HG02870 (cell line): ENCODE measurements at regions not wholly inside any gene's neighbourhood (a gene's known extent, or its start where the extent isn't known, plus 50 kb on each side); places are given as distances from the start of the nearest gene placed in this dataset.
A peak's percentile ranks its signal among the peaks of the same experiment; 100 is the strongest.

ENCODE experiments used
- ATAC-seq: cut with Tn5 transposase; IDR thresholded peaks from one replicate; pipeline ENCODE4 v1.9.1; 2021; ENCODE audit warnings: mild to moderate bottlenecking, moderate library complexity; ENCODE audit not compliant: unreplicated experiment

GRCh38 chr10:88059190-88059589, 195.8 kb downstream of the PTEN start:
- no peak for ATAC-seq

DNA sequence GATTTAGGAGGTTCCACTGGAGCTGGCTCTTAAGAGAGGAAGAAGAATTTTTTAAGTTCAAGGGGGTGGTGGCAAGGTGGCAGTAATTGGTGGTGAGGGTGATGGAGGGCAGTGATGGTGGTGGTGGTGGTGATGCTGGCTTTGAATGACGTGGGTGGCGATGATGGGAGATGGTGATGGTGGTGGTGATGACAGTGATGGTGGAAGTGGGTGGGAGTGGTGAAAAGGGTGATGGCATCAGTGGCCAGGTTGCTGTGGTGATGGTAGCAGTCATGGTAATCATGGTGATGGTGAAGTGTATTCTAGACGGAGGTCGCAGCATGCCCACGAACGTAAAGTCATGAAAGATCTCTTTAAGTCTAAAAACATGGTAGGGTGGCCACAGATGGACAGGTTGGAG, 197.3 kb downstream of the PTEN start:
- no peak for ATAC-seq

DNA sequence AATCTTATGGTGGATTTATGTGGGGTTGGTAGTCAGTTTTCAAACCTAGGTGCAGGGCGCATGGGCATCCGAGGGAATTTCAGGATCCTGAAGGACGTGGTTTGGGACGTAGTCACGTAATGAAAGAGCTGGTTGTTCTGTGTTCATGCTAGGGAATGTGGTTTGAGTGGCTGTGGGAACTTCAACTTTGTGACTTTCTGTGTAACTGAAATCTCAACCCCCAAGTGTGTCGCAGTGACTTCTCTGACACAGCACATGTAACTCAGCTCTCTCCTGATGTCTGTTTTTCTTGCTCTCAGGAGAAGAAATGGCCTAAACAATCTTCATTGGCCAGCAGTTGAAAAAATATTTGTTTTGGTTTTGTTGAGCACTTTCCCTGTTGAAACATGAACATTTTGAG, 199.0 kb downstream of the PTEN start:
- ATAC-seq: no peak

- ATAC-seq: no peak
Observed at GRCh38 chr10:88062798-88063472, 199.5 kb downstream of the PTEN start.

DNA sequence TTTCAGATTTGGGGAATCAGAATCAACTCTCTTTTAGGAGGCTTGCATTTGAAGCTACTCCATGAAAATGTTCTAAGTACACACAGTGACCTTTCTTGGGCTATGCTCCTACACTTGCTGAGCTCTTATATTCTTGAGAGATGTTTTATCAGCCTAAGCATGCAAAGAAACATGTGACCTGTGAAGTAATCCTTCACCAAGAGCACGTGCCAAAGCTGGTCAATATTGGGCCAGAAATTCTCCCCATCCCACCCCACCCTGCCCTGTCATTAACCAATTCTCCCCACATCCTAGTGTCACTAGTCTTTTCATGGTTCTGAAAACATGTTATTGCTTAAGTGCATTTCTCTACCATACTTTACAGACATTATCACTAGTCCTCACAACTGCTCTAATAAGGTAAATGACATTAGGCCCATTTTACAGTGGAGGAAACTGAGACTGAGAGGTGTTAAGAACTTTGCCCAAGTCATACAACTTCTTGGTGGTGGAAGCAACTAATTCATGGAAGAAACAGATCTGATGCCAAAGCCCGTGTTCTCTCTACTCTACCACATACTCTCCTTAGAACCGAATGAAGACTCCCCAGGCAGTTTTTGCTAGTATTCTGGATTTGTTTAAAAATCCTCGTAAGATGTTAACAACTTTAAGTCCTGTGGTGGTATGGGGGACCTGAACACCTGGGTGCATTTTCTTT, 200.6 kb downstream of the PTEN start:
- no peak for ATAC-seq

DNA sequence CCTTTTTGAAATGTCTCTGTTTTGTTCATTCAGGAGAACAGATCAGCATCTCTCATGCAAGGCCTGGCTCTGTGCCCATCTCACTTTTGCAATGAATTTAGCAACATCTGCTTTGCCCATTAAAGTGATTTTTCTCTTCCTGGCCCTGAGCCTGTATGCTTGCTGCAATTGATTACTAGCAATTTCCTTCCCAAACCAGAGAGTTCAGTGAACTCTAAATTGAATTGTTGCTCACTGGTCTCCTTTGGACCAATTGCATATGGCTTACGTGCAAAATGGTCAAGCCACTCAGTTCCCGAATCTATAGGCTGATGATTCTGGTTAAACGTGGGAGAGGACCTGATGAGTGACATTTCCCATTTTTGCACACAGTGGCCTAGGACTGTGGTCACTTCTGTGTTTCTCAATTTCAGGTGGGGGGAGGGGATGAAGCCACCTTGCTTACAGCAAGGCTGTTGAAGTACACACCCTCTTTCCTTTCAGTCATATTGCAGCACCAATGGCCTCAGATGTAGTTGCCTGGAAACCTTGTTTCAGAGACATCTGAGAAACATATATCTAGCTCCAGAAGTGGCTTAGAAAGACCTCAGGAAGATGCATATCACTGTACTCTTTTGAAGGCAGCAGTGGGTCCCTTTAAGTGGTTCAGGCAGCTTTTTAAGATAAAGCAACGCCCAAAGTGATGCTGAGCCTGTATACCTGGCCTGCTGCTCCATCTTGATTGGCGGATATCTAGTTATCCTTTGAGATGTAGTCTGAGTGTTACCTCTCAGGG, 201.4 kb downstream of the PTEN start:
- peak; percentile 43 for ATAC-seq

GRCh38 chr10:88065383-88066049, 202.1 kb downstream of the PTEN start:
- peak; percentile 35 for ATAC-seq

- no peak for ATAC-seq
Observed at GRCh38 chr10:88066319-88066718, 202.9 kb downstream of the PTEN start.

DNA sequence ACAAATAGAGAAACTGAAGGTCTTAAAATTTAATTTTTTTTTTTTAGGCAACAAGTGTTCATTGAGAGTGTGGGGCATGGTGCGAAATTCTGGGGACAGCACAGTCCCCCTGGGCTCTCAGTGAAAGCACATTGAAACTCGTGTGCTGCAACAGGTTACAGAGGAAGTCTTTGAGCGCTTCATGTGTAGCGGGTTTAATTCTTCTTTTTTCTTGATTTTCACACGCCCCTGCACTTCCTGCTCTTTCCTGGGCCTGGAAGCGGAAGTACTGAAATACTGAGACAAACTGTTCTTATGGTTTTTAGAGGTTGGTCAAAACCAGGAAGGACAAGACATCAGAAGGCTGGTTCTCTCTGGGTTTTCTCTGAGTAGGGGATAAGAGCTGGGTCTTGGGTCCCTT, 203.5 kb downstream of the PTEN start:
- no peak for ATAC-seq

DNA sequence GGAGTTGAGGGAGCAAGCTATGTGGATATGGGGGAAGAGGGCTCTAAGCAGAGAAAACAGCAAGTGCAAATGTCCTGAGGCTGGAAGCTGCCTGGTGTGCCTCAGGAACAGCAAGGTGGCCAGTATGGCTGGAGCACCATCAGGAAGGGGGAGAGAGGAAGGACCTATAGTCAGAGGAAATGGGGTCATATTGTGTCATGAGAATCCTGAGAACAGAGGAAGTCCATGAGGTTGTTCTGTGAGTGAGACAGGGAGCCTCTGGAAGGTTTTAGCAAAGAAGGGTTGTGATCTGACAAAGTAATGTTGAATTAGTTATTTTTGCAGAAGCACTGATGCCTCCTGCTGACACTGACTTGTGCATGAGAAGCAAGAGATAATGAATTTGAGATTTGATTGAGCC, 204.3 kb downstream of the PTEN start:
- no peak for ATAC-seq

DNA sequence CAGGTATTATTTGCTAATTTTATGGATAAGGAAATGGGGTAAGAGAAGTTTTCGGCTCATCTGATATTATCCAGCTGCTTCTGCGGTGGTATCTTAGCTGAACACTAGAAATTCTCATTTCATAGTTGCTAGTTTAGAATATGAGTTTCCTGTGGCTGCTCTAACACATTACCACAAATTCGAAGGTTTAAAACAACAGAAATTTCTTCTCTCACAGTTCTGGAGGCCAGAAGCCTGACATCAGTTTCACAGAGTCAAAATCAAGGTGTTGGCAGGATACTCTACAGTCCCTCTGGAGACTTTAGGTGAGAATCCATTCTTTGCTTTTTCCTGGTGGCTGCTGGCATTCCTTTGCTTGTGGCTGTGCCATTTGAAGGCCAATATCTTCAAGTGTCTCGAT, 205.9 kb downstream of the PTEN start:
- no peak for ATAC-seq

DNA sequence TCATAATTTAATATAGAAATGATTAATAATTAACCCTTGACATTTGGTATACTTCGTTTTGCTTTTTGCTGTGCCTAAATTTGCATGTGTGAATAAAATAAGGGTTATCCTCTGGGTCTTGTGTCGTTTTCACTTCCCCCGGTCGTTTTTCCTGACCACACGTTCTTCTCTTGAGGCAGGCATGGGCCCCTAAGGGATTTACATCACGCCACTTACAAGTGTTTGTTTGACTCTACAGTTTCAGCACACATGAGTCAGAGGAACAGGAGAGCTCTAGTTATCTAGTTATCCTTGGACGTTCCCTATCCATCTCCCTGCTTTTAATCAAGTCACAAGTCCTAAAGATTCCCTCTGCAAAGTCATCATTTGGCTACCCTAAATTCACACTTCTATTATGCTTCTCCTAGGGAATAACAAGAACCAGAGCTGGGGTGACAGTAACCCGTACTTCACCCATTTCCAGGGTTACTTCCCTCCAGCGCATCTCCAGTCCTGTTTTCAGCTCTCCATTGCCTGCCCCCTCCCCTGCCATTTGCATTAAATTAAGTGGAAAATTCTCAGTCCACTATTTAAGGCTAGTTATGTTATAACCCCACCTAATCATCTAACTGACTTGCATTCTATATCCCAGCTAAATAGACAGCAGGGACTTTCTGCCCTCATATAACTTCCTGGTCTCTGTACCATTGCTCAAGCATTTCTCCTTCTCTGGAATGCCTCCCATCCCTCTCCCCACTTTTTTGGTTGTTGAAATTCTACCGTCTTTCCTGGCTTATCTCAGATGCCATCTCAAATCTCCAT, 206.9 kb downstream of the PTEN start:
- peak; percentile 42 for ATAC-seq

GRCh38 chr10:88071879-88072278, 208.5 kb downstream of the PTEN start:
- no peak for ATAC-seq

- no peak for ATAC-seq
Observed at GRCh38 chr10:88073682-88074081, 210.3 kb downstream of the PTEN start.

- no peak for ATAC-seq
Observed at GRCh38 chr10:88074971-88075370, 211.5 kb downstream of the PTEN start.

- no peak for ATAC-seq
Observed at GRCh38 chr10:88076027-88076880, 212.8 kb downstream of the PTEN start.

GRCh38 chr10:88077977-88078376, 214.6 kb downstream of the PTEN start:
- ATAC-seq: no peak

GRCh38 chr10:88080213-88080612, 216.8 kb downstream of the PTEN start:
- peak; percentile 39 for ATAC-seq

- ATAC-seq: no peak
Observed at GRCh38 chr10:88081457-88082054, 218.1 kb downstream of the PTEN start.
